Spleen (tissue), 7 donors: ENCODE measurements at regions not wholly inside any gene's neighbourhood (a gene's known extent, or its start where the extent isn't known, plus 50 kb on each side); places are given as distances from the start of the nearest gene placed in this dataset.

Source experiments
- POLR2A ChIP-seq, 3 donors: fragments of 450-650 bp; IDR thresholded peaks; one replicate each; pipeline ENCODE4 v1.5.1; 2017; ENCODE audit warnings: antibody characterized with exemption in 3 of 3, mild to moderate bottlenecking in 1 of 3
- TF ChIP-seq, protein P1 (sequence below), 11 experiments: fragments of 200-600 bp in 7 of 11; fragments of 450-650 bp in 4 of 11; sonication (generic) in 4 of 11; IDR thresholded peaks in 8 of 11; conservative IDR thresholded peaks in 3 of 11; 1 replicate in 7 of 11; 2 replicates in 4 of 11; pipeline versions ENCODE4 v1.4.0 to v1.8.0; 2016 to 2021; ENCODE audit warnings: antibody characterized with exemption in 11 of 11, inconsistent platforms in 4 of 11, mild to moderate bottlenecking in 1 of 11
- donor health status: DM: no; HTN: no; CAD: no; lungs with moderate emphysema.
- donor health status: DM: no; HTN: no; CAD: no.
- donor health status: DM: no; HTN: no; CAD: no.

DNA sequence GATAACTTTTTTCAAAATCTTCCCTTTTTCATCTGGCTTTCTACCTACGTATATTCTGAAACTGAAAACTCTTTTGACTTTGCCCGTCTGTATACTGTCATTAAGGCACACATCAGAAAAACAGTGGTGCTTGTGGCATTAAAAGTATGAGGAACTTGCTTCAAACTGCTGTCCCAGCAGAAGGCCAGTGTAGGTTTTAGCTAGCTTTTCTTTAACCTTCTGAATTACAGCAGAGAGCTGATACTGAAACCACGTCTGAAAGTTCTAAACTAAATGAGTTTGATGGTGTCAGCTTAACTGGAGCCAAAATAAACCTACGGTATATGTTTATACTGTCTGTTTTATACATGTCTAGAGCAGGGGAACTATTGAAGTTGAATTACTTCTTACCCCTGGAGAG lies 283.4 kb downstream of the TFEC start:
- TF ChIP-seq, protein P1, sequence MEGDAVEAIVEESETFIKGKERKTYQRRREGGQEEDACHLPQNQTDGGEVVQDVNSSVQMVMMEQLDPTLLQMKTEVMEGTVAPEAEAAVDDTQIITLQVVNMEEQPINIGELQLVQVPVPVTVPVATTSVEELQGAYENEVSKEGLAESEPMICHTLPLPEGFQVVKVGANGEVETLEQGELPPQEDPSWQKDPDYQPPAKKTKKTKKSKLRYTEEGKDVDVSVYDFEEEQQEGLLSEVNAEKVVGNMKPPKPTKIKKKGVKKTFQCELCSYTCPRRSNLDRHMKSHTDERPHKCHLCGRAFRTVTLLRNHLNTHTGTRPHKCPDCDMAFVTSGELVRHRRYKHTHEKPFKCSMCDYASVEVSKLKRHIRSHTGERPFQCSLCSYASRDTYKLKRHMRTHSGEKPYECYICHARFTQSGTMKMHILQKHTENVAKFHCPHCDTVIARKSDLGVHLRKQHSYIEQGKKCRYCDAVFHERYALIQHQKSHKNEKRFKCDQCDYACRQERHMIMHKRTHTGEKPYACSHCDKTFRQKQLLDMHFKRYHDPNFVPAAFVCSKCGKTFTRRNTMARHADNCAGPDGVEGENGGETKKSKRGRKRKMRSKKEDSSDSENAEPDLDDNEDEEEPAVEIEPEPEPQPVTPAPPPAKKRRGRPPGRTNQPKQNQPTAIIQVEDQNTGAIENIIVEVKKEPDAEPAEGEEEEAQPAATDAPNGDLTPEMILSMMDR (IDR thresholded peaks at IDR 0.05 in 8 of 11, conservative IDR thresholded peaks at IDR 0.05 in 3 of 11), result no peak
- TF ChIP-seq POLR2A (IDR thresholded peaks at IDR 0.05), result no peak
